ENCODE measurements at regions not wholly inside any gene's neighbourhood (a gene's known extent, or its start where the extent isn't known, plus 50 kb on each side); places are given as distances from the start of the nearest gene placed in this dataset.

DNA sequence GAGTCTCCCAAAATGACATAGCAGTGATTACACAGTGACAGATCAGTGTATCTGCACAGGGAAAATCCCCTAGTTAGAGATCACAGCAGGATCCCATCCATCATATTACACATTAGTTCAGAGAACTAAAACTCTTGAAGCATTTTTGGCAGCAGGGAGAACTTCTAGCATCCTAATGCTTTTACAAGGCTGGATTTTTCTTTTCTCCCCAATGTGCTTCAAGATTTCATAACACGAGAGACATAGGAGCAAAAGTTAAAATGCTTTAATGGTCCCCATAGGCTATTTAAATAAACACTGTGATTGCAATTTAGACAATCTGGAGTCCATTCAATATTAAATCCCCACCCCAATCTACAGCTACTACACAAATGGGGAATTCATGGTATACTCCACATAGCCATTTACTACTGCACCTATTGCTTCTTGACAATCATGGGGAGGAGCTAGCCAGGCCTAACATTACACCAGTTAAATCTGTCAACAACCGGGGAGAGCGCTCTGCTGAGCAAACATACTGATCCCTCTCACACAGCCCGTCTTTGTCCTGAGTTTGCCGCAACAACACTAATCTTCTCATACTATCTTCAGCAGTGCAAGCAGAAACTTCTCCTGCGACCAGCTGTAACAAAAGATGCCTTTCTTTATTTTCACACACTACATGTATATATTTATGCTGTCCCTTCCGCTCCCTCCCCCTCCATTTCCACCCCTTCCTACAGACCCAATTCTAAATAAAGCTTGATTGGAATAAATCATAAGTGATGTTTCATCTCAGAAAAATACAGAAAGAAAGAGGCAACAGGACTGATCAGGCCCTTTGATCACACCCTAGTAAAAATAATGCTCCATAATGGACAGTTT lies 120.3 kb upstream of the SOX5 start (continued):
- TF ChIP-seq, protein P1, sequence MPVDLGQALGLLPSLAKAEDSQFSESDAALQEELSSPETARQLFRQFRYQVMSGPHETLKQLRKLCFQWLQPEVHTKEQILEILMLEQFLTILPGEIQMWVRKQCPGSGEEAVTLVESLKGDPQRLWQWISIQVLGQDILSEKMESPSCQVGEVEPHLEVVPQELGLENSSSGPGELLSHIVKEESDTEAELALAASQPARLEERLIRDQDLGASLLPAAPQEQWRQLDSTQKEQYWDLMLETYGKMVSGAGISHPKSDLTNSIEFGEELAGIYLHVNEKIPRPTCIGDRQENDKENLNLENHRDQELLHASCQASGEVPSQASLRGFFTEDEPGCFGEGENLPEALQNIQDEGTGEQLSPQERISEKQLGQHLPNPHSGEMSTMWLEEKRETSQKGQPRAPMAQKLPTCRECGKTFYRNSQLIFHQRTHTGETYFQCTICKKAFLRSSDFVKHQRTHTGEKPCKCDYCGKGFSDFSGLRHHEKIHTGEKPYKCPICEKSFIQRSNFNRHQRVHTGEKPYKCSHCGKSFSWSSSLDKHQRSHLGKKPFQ (CRISPR knock-in tag; IDR thresholded peaks at IDR 0.05; ENCODE audit: insufficient replicate concordance): no peak
- TF ChIP-seq ZSCAN29 (CRISPR knock-in tag; conservative IDR thresholded peaks at IDR 0.05) (0 out of 2 replicates have a peak, but pooled peaks have one; percentile 54), CHD4 (IDR thresholded peaks at IDR 0.05; ENCODE audit: borderline replicate concordance, low read length) (no peak), DNMT1 (CRISPR knock-in tag; IDR thresholded peaks at IDR 0.05) (no peak), ZFP41 (CRISPR knock-in tag; IDR thresholded peaks at IDR 0.05; ENCODE audit: borderline replicate concordance) (no peak), NCOR1 (IDR thresholded peaks at IDR 0.05; ENCODE audit: borderline replicate concordance, low read length) (peak; percentile 52; the same call in 1 of the 2 replicates), ZC3H4 (CRISPR knock-in tag; IDR thresholded peaks at IDR 0.05; ENCODE audit: borderline replicate concordance) (no peak), RBAK (CRISPR knock-in tag; IDR thresholded peaks at IDR 0.05) (peak; percentile 83), ZNF883 (CRISPR knock-in tag; IDR thresholded peaks at IDR 0.05; ENCODE audit: not compliant biosample characterization) (no peak), MAFF (IDR thresholded peaks at IDR 0.05; ENCODE audit: low read depth, low read length) (peak; percentile 27; the same call in 1 of the 2 replicates), RFX3 (CRISPR knock-in tag; IDR thresholded peaks at IDR 0.05) (no peak), NCOA1 (CRISPR knock-in tag; IDR thresholded peaks at IDR 0.05) (peak; percentile 71), ZNF720 (CRISPR knock-in tag; IDR thresholded peaks at IDR 0.05) (no peak), PHF8 (CRISPR knock-in tag; IDR thresholded peaks at IDR 0.05) (no peak)
- TF ChIP-seq, protein P2, sequence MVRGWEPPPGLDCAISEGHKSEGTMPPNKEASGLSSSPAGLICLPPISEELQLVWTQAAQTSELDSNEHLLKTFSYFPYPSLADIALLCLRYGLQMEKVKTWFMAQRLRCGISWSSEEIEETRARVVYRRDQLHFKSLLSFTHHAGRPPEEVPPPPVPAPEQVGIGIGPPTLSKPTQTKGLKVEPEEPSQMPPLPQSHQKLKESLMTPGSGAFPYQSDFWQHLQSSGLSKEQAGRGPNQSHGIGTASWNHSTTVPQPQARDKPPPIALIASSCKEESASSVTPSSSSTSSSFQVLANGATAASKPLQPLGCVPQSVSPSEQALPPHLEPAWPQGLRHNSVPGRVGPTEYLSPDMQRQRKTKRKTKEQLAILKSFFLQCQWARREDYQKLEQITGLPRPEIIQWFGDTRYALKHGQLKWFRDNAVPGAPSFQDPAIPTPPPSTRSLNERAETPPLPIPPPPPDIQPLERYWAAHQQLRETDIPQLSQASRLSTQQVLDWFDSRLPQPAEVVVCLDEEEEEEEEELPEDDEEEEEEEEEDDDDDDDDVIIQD (CRISPR knock-in tag; IDR thresholded peaks at IDR 0.05; ENCODE audit: low read depth): peak; percentile 84
- TF ChIP-seq, protein P3, sequence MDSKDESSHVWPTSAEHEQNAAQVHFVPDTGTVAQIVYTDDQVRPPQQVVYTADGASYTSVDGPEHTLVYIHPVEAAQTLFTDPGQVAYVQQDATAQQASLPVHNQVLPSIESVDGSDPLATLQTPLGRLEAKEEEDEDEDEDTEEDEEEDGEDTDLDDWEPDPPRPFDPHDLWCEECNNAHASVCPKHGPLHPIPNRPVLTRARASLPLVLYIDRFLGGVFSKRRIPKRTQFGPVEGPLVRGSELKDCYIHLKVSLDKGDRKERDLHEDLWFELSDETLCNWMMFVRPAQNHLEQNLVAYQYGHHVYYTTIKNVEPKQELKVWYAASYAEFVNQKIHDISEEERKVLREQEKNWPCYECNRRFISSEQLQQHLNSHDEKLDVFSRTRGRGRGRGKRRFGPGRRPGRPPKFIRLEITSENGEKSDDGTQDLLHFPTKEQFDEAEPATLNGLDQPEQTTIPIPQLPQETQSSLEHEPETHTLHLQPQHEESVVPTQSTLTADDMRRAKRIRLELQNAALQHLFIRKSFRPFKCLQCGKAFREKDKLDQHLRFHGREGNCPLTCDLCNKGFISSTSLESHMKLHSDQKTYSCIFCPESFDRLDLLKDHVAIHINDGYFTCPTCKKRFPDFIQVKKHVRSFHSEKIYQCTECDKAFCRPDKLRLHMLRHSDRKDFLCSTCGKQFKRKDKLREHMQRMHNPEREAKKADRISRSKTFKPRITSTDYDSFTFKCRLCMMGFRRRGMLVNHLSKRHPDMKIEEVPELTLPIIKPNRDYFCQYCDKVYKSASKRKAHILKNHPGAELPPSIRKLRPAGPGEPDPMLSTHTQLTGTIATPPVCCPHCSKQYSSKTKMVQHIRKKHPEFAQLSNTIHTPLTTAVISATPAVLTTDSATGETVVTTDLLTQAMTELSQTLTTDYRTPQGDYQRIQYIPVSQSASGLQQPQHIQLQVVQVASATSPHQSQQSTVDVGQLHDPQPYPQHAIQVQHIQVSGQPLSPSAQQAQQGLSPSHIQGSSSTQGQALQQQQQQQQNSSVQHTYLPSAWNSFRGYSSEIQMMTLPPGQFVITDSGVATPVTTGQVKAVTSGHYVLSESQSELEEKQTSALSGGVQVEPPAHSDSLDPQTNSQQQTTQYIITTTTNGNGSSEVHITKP (CRISPR knock-in tag; IDR thresholded peaks at IDR 0.05; ENCODE audit: low read depth): peak; percentile 67; the same call in 1 of the 2 replicates
- TF ChIP-seq, protein P4, sequence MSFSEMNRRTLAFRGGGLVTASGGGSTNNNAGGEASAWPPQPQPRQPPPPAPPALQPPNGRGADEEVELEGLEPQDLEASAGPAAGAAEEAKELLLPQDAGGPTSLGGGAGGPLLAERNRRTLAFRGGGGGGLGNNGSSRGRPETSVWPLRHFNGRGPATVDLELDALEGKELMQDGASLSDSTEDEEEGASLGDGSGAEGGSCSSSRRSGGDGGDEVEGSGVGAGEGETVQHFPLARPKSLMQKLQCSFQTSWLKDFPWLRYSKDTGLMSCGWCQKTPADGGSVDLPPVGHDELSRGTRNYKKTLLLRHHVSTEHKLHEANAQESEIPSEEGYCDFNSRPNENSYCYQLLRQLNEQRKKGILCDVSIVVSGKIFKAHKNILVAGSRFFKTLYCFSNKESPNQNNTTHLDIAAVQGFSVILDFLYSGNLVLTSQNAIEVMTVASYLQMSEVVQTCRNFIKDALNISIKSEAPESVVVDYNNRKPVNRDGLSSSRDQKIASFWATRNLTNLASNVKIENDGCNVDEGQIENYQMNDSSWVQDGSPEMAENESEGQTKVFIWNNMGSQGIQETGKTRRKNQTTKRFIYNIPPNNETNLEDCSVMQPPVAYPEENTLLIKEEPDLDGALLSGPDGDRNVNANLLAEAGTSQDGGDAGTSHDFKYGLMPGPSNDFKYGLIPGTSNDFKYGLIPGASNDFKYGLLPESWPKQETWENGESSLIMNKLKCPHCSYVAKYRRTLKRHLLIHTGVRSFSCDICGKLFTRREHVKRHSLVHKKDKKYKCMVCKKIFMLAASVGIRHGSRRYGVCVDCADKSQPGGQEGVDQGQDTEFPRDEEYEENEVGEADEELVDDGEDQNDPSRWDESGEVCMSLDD (CRISPR knock-in tag; IDR thresholded peaks at IDR 0.05; ENCODE audit: borderline replicate concordance): no peak
- TF ChIP-seq, protein P5, sequence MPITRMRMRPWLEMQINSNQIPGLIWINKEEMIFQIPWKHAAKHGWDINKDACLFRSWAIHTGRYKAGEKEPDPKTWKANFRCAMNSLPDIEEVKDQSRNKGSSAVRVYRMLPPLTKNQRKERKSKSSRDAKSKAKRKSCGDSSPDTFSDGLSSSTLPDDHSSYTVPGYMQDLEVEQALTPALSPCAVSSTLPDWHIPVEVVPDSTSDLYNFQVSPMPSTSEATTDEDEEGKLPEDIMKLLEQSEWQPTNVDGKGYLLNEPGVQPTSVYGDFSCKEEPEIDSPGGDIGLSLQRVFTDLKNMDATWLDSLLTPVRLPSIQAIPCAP (CRISPR knock-in tag; IDR thresholded peaks at IDR 0.05; ENCODE audit: low read depth): no peak

Measured in HepG2 (cell line).